Lower leg skin (tissue), 3 donors: ENCODE measurements at regions not wholly inside any gene's neighbourhood (a gene's known extent, or its start where the extent isn't known, plus 50 kb on each side); places are given as distances from the start of the nearest gene placed in this dataset.

Experiments
- CTCF ChIP-seq, 3 donors: fragments of 450-650 bp; IDR thresholded peaks; one replicate each; pipeline ENCODE4 v1.5.1; 2016; ENCODE audit warnings: antibody characterized with exemption in 3 of 3, mild to moderate bottlenecking in 3 of 3, moderate library complexity in 2 of 3
- POLR2A ChIP-seq, 2 donors: fragments of 450-650 bp; IDR thresholded peaks; one replicate each; pipeline ENCODE4 v1.6.1; 2016 to 2017; ENCODE audit warnings: antibody characterized with exemption in 2 of 2, mild to moderate bottlenecking in 1 of 2, moderate library complexity in 1 of 2

GRCh38 chr13:79241697-79242096, 164.4 kb downstream of the RBM26 start:
- TF ChIP-seq CTCF (IDR thresholded peaks at IDR 0.05) (no peak), POLR2A (IDR thresholded peaks at IDR 0.05) (no peak)
